HG03103 (cell line): ENCODE measurements at regions not wholly inside any gene's neighbourhood (a gene's known extent, or its start where the extent isn't known, plus 50 kb on each side); places are given as distances from the start of the nearest gene placed in this dataset.
A peak's percentile ranks its signal among the peaks of the same experiment; 100 is the strongest.
"Not testable (repeated sequence)": the region's sequence is repeated elsewhere in the genome, so short reads cannot be mapped to it uniquely, and the experiment has no call there.

ENCODE experiments used
- ATAC-seq: cut with Tn5 transposase; IDR thresholded peaks from one replicate; pipeline ENCODE4 v1.9.1; 2021; ENCODE audit warnings: low read depth; ENCODE audit not compliant: unreplicated experiment

- not testable (repeated sequence) for ATAC-seq
Observed at GRCh38 chr9:68593760-68594159, 53.1 kb upstream of the TMEM252 start.

GRCh38 chr9:68595868-68596267 lies 55.2 kb upstream of the TMEM252 start:
- ATAC-seq: no peak

DNA sequence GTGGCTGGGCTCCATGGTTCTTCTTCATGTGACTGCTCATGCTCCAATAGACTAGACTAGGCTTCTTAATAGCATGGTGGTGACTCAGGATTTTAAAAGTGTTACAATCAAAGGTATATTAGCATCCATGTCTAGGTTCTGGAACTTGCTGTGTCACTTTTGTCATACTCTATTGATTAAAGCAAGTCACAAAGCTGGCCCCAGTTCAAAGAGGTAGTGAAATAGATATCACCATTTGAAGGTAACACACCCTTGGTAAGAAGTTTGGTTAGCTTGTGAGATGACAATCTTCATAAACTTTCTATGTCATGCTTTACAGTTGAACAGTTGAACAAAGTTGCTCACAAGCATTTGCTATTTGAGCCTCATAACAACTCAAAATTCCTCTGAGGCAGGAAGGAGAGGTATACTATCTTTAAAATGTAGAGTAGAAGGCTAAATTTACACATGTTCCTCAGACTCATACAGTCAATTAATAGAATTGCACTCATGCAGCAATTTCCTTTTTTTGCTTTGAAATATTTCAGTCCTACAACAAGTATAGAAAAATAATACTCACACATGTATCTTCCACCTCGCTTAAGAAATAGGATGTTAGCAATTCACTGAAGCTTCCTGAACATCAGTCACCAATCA lies 56.8 kb upstream of the TMEM252 start:
- ATAC-seq: no peak

- no peak for ATAC-seq
Observed at GRCh38 chr9:68599826-68600225, 59.1 kb upstream of the TMEM252 start.

- no peak for ATAC-seq
Observed at GRCh38 chr9:68601081-68601480, 60.4 kb upstream of the TMEM252 start.

DNA sequence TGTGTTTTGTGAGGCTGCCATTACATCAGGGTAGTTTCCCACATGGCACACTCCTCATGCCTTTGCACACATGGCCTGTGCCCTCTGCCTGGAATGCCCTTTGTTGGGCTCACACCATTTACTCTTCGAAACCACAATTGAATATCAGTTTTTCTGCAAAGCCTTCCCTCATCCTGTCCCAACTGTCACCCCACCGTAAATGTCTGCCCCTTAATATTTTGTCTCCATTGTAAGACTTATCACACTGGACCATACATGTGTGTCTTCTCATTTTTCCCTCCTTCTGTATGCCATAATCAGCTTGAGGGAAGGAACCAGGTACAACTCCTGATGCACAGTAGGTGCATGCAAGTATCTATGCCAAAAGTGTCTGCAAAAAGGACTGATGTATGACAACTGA lies 62.7 kb upstream of the TMEM252 start:
- ATAC-seq: no peak

DNA sequence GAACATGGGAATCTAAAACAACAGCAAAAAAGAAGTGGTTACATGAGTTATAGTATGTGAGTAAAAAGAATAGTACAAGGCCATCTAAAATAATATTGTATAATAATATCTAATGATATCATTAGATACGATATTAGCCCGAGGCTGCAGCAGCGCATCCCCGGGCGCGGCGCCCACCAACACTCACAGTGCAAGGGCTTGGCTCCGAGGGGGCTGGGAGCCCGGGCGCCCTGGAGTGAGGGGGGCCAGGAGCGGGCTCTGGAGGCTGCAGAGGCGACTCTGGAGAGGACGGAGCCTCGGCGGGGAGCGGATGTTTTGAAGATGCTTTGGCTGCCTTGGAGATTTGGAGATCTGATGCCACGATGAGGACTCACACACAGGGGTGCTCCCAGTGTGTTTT lies 68.1 kb upstream of the TMEM252 start:
- no peak for ATAC-seq

DNA sequence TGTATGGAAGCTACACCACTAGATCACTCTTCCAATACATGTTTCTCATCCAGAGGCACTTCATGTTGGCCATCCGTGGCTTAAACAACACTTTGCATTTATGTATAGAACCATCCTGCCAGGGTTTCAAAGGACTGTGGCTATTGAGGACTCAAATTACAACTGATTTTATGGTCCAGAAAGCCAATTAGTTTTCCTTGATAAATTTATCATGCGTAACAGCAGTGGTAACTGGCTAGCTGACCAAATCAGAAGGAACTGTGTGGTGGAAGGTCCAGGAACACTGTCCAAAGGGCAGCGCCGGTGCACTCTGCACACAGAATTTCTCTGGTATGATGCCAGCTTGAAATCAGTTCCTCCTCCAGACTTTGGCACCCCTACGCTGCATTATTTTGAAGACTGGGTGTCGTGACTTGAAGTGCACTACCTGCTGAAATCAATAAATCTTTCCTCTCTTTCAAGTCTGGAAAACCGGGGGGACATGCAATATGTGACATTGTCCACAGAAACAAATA lies 69.3 kb upstream of the TMEM252 start:
- ATAC-seq: no peak

DNA sequence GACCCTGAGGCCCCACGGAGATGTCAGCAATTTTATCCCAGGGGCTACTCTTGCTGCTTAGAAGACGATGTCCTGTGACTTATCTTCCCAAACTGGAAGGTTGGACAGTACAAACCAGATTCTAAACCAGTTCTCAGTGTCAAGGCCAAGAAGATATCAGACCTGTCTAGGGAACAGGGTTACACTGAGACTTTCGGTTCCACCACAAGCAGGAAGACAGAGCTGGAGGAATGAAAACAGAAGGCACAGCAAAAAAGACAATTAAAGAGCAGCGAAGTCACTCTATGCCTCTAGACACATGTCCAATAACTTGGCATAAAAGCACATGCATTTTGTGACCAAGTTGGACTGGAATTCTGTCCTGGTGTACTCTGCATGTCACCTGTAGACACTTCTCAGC lies 73.4 kb upstream of the TMEM252 start:
- no peak for ATAC-seq

DNA sequence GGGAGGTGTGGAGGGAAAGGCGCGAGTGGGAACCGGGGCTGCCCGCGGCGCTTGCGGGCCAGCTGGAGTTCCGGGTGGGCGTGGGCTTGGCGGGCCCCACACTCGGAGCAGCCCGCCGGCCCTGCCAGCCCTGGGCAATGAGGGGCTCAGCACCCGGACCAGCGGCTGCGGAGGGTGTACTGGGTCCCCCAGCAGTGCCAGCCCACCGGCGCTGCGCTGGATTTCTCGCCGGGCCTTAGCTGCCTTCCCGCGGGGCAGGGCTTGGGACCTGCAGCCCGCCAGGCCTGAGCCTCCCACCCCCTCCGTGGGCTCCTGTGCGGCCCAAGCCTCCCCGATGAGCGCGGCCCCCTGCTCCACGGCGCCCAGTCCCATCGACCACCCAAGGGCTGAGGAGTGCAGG lies 76.3 kb upstream of the TMEM252 start:
- ATAC-seq: not testable (repeated sequence)

DNA sequence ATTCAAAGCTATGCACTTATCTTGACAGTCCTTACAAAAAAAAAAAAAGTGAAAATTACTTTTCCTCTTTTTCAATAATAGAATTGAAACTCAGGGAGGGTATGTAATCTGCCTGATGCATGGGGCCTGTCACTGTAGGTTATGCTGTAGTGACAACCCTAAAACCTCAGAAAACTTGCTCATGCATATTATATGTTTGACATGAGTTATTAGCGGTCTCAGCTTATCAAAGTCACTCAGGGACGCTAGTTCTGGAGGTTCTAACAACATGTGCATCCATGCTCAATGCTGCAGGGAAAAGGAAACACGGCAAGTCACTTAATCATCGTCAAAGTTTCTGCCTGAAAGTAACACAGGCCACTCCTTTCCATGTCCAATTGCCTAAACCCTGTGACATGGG lies 78.4 kb upstream of the TMEM252 start:
- ATAC-seq: no peak

DNA sequence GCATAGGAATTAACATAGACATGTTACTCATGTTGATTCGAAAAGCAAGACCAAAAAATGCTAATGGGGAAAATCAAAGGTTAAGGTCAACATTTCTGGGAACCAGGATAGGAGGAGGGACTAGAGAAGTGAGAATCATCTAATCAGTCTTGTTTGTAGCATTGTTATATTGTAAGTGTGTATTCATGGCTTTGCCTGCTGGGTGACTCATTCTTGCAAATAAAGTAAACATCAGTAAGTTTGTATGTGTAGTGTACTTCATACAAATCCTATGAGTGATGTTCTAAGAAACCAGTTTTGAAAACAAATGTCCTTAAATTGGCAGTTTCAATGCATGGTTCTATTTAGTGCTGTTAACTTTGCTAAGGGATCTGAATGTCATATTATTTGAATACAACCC lies 79.0 kb upstream of the TMEM252 start:
- no peak for ATAC-seq

GRCh38 chr9:68625559-68625958 lies 79.5 kb upstream of the PIP5K1B start:
- no peak for ATAC-seq

- ATAC-seq: no peak
Observed at GRCh38 chr9:68626526-68626925, 78.5 kb upstream of the PIP5K1B start.

DNA sequence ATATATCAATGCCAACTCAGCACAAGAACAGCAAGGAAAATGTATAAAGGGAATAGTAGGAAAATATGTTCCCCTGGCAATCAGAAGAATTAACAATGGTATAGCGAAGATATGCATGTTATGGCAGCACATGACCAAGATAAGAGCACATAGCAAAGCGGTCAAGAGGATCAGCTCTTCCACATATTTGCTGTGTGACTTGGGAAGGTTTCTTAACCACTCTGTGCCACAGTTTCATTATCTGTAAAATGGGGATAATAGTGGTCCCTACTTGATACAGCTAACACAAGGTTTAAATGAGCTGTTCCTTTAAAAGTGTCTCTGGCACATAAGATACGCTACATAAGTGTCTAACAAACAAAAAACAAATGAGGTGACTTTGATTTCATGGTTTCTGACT lies 77.9 kb upstream of the PIP5K1B start:
- ATAC-seq: no peak

DNA sequence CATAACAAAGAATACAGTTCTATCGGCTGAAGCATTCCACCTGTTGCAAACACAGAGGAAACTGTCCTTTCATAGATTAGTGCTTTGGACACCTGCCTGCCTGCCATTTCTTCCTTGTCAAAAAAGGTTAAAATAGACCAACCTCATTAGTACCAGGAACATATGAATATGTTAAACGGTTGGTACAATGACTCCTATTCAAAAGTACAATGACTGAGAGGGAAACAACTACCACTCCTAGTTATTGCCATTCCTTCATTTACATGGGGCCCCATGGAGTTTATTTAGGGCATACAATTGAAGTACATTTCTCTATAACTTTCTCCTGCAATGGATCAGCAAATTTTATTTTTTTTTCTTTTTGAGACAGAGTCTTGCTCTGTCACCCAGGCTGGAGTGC lies 77.4 kb upstream of the PIP5K1B start:
- ATAC-seq: no peak

DNA sequence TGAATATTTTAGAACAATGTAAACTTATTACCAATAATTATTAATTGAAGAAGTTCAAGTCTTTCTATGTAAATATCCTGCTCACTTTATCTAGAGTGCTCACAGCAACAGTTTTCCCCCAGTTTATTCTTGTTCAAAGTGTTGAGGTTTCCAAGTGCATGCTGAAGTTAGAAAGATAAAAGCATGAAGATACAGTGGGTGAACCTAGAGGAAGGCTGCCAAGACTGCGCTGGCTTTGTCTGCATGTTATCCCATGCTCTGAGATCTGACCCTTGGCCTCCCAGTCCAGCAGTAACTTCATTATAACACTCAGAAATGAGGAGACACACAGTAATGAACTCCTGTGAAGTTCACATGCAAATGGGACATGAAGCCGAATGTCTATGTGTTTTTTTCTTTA lies 76.0 kb upstream of the PIP5K1B start:
- no peak for ATAC-seq

- ATAC-seq: no peak
Observed at GRCh38 chr9:68631811-68632210, 73.2 kb upstream of the PIP5K1B start.

GRCh38 chr9:68637020-68637419 lies 68.0 kb upstream of the PIP5K1B start:
- no peak for ATAC-seq

DNA sequence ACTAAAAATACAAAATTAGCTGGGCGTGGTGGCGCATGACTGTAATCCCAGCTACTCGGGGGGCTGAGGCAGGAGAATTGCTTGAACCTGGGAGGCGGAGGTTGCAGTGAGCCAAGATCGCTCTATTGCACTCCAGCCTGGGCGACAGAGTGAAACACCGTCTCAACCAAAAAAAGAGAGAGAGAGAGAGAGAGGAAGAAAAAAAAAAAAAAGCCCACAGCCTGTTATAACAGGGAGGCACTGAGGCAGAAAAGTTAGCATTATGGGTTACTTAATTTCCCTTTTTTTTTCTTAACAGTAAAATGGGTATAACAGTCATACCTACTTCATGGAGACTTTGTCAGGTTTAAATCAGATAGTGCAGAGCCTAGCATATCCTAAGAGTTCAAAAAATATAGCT lies 65.8 kb upstream of the PIP5K1B start:
- not testable (repeated sequence) for ATAC-seq

DNA sequence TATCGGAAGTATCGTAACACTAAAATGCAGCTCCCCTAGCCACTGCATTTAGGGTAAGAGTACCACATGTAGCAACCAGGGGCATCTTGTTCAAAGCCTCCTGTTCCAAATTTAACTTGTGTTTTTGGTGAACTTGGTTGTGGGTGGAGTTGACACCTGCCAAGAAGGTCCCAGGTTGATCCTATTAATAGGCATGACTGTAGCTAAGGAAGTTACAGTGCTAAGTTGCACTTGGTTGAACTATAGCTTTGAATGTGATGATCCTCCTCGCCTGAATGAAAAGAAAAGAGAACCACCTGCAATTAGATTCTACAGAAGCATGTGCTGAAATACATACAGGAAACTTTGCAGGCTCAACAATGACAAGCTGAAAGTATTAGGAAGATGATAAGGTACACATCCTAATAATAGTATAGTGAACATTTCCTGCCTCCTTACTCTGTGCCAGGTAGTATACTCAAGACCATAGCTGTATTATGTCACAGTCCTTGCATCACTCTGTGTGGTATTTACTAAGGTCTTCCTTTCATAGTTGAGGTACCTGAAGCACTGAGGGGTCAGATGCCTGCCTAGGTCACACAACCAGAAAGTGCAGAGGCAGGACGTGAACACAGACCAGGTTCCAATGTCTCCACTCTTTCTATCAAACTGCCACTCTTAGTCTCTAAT lies 64.5 kb upstream of the PIP5K1B start:
- ATAC-seq: peak; percentile 34
